Pancreas (tissue), 10 donors: ENCODE measurements at regions not wholly inside any gene's neighbourhood (a gene's known extent, or its start where the extent isn't known, plus 50 kb on each side); places are given as distances from the start of the nearest gene placed in this dataset.

Source experiments
- ATAC-seq, 4 donors: fragments of 200-7000 bp; cut with Tn5 transposase; one replicate each; pipeline versions ENCODE4 v1.8.0 to v1.9.1; 2020; ENCODE audit warnings: mild to moderate bottlenecking in 4 of 4, moderate library complexity in 4 of 4
- DNase-seq, 6 donors: peaks; one replicate each; pipeline ENCODE4 v3.0.0-alpha.2; 2020
- FAIRE-seq: peaks from 2 replicates; lab custom pipeline; 2012; peaks lifted over from hg19 to GRCh38; lab: Jason Lieb, UNC
- H3K27ac ChIP-seq, 4 donors: fragments of 200-600 bp; sonication (generic); 1 replicate in 3 of 4; 2 replicates in 1 of 4; pipeline versions ENCODE4 v1.5.0 to v1.8.0; 2020
- H3K27me3 ChIP-seq, 4 donors: fragments of 200-600 bp; one replicate each; pipeline ENCODE4 v1.8.0; 2021
- H3K36me3 ChIP-seq, 3 donors: fragments of 200-600 bp; sonication (generic) in 1 of 3; one replicate each; pipeline versions ENCODE4 v1.5.0 to v1.8.0; 2020 to 2021
- H3K4me1 ChIP-seq, 3 donors: fragments of 200-600 bp; one replicate each; pipeline ENCODE4 v1.8.0; 2021
- H3K4me3 ChIP-seq, 4 donors: fragments of 200-600 bp; sonication (generic) in 2 of 4; one replicate each; pipeline versions ENCODE4 v1.5.0 to v1.8.0; 2020 to 2021
- H3K9me3 ChIP-seq, 4 donors: fragments of 200-600 bp; one replicate each; pipeline ENCODE4 v1.8.0; 2021
- WGBS, 2 donors: extraction: QIAGEN DNeasy Blood & Tissue Kit; methylation state at CpG; one replicate each; pipeline ENCODE4 v1.1.7; 2013; 5-methylcytosine and 5-hydroxymethylcytosine counted together
- intact Hi-C, 3 donors: fragments of 100-400 bp; cut with DNase I; formaldehyde crosslinking; loops; one replicate each; pipeline versions ENCODE4 v1.11.1 to v1.14.2; 2022
- TF ChIP-seq, protein P1 (sequence below), 4 donors: fragments of 200-600 bp; sonication (generic) in 3 of 4; IDR thresholded peaks; one replicate each; pipeline versions ENCODE4 v1.5.0 to v1.8.0; 2021; ENCODE audit warnings: antibody characterized with exemption in 4 of 4
- donor health status: healthy with polysubstance abuse.
- donor health status: DM: no; HTN: no; CAD: no; lungs with moderate emphysema.
- donor health status: DM: no; HTN: no; CAD: no.
- donor health status: control.
- donor health status: control.
- donor health status: Bipolar disorder and iron deficiency.
- donor health status: DM: yes; HTN: yes; CAD: no.
- donor health status: DM: no; HTN: no; CAD: no.
- donor health status: DM: no; HTN: no; CAD: no.
- donor health status: DM: yes; HTN: yes; CAD: no.

DNA sequence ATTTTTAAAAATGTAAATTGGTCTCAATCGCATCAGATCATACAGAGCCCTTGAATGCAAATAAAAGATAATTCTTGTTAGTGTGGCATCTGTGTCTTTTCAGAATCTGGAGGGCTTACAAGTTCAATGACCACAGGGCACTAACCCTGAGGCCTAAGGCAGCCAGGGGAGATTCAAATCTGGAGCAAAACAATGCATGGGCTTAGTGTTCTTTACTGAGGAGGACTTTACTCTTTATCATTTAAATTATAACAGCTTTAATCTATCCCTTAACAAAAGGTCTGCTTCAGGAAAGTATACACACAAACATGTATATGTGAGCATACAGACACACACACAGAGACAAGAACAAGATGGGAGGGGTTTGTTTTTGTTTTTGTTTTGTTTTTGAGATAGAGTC lies 51.0 kb upstream of the NSUN7 start:
- WGBS, 2 donors = 79% methylated on average over 1 of the region's 1 CpG
- H3K9me3 ChIP-seq = no peaks in the 10 kb centered on the region
- H3K4me3 ChIP-seq = no peak overlapping the region
- no peaks in the 10 kb centered on the region for H3K27me3 ChIP-seq
- H3K36me3 ChIP-seq = no peaks in the 10 kb centered on the region
- ATAC-seq (no peak), FAIRE-seq (no peak), DNase-seq (no peak)
- intact Hi-C loops = no loop called here
- TF ChIP-seq, protein P1, sequence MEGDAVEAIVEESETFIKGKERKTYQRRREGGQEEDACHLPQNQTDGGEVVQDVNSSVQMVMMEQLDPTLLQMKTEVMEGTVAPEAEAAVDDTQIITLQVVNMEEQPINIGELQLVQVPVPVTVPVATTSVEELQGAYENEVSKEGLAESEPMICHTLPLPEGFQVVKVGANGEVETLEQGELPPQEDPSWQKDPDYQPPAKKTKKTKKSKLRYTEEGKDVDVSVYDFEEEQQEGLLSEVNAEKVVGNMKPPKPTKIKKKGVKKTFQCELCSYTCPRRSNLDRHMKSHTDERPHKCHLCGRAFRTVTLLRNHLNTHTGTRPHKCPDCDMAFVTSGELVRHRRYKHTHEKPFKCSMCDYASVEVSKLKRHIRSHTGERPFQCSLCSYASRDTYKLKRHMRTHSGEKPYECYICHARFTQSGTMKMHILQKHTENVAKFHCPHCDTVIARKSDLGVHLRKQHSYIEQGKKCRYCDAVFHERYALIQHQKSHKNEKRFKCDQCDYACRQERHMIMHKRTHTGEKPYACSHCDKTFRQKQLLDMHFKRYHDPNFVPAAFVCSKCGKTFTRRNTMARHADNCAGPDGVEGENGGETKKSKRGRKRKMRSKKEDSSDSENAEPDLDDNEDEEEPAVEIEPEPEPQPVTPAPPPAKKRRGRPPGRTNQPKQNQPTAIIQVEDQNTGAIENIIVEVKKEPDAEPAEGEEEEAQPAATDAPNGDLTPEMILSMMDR (IDR thresholded peaks at IDR 0.05) = no peak
- H3K4me1 ChIP-seq = no peaks in the 10 kb centered on the region
- no peak overlapping the region for H3K27ac ChIP-seq

DNA sequence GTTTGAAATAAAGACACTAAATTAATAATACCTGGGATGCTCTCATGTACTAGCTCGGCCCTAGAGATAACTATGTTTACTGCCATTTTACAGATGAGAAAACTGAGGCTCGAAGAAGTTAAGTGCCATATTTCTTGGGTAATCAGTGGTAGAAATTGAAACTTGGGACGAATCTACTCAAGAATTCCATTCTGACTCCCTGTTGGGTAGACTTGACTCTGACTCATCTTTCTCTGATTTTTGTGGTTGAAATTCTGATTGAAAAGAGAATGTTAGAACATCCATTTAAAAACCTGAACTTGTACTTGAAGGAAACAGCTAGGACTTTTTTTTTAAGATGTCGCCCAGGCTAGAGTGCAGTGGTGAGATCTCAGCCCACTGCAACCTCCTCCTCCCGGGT lies 50.1 kb upstream of the NSUN7 start:
- Histone ChIP-seq H3K27ac (no peak overlapping the region), H3K4me3 (no peak overlapping the region), H3K4me1 (no peaks in the 10 kb centered on the region), H3K36me3 (no peaks in the 10 kb centered on the region), H3K9me3 (no peaks in the 10 kb centered on the region), H3K27me3 (no peaks in the 10 kb centered on the region)
- ATAC-seq (no peak), DNase-seq (no peak), FAIRE-seq (no peak)
- intact Hi-C loops = no loop called here
- TF ChIP-seq, protein P1 (IDR thresholded peaks at IDR 0.05) = no peak
- 89 to 92% methylated on average over 5 of the region's 5 CpGs for WGBS, 2 donors
